K562 (cell line): ENCODE measurements at regions not wholly inside any gene's neighbourhood (a gene's known extent, or its start where the extent isn't known, plus 50 kb on each side); places are given as distances from the start of the nearest gene placed in this dataset.
A peak's percentile ranks its signal among the peaks of the same experiment; 100 is the strongest.

ENCODE experiments used
- ATAC-seq: fragments of 200-7000 bp; cut with Tn5 transposase; 3 replicates; pipeline ENCODE4 v1.9.1; 2020; ENCODE audit warnings: moderate library complexity
- BruUV-seq: library from RNA; stranded (reverse); fragments of 400-500 nt; replicated peaks from 2 replicates; lab custom pipeline; 2021; lab: Mats Ljungman, UMichigan
- CTCF ChIA-PET: fragments of 300-600 bp; formaldehyde crosslinking; extraction: SDS; loops from one replicate; lab custom pipeline; 2021; ENCODE audit warnings: low intra/inter-chr PET ratio; lab: Yijun Ruan, JAX
- POLR2A ChIA-PET: fragments of 300-600, 350-650 bp; sonication (Branson Sonifier 250); formaldehyde crosslinking; extraction: SDS; loops from one replicate; lab custom pipeline; 2021; ENCODE audit warnings: antibody characterized with exemption, inconsistent platforms; lab: Yijun Ruan, JAX
- DNase-seq, 4 experiments: peaks; one replicate each; pipeline versions ENCODE4 v3.0.0 to v3.0.0-alpha.2; 2011 to 2018; ENCODE audit warnings: low spot score in 3 of 4, mixed read lengths in 3 of 4; ENCODE audit errors: extremely low read depth in 1 of 4
- FAIRE-seq: peaks from 2 replicates; lab custom pipeline; 2011; peaks lifted over from hg19 to GRCh38; lab: Jason Lieb, UNC
- H2AFZ ChIP-seq: 2 replicates; pipeline ENCODE4 v1.6.0; 2011; ENCODE audit warnings: low read depth, low read length, control low read depth, inconsistent platforms
- H3K27ac ChIP-seq: fragments of 200-600 bp; 3 replicates; pipeline ENCODE4 v1.8.0; 2011; ENCODE audit warnings: low read depth, mild to moderate bottlenecking, control low read depth, inconsistent platforms, low read length, moderate library complexity, mixed read lengths; ENCODE audit errors: extremely low read depth
- H3K27me3 ChIP-seq, 2 experiments: fragments of 300-600 bp in 1 of 2; 2 replicates in 1 of 2; 3 replicates in 1 of 2; pipeline versions ENCODE4 v1.6.0 to v1.8.0; 2011; ENCODE audit warnings: inconsistent platforms in 2 of 2, low read length in 2 of 2, mild to moderate bottlenecking in 1 of 2, mixed read lengths in 1 of 2, moderate library complexity in 1 of 2; ENCODE audit not compliant: control insufficient read depth in 2 of 2, insufficient read depth in 2 of 2
- H3K36me3 ChIP-seq: fragments of 300-600 bp; 3 replicates; pipeline ENCODE4 v1.8.0; 2011; ENCODE audit warnings: mild to moderate bottlenecking, low read length, inconsistent platforms; ENCODE audit not compliant: control insufficient read depth, insufficient read depth
- H3K4me1 ChIP-seq, 2 experiments: fragments of 200-600 bp in 1 of 2; replicated peaks in 1 of 2; 2 replicates in 1 of 2; 3 replicates in 1 of 2; pipeline versions ENCODE4 v1.5.1 to v1.8.0; 2011; ENCODE audit warnings: inconsistent platforms in 2 of 2, low read length in 2 of 2, mild to moderate bottlenecking in 1 of 2, mixed read lengths in 1 of 2, moderate library complexity in 1 of 2; ENCODE audit not compliant: control insufficient read depth in 2 of 2, insufficient read depth in 2 of 2
- H3K4me2 ChIP-seq: 2 replicates; pipeline ENCODE4 v1.6.1; 2011; ENCODE audit warnings: low read length, control low read depth, inconsistent platforms, mixed read lengths; ENCODE audit not compliant: insufficient read depth
- H3K4me3 ChIP-seq: fragments of 200-600 bp; sonication (generic), shearing (Covaris generic); 2 replicates; pipeline ENCODE4 v1.5.1; 2016; ENCODE audit warnings: control low read depth, inconsistent platforms
- H3K79me2 ChIP-seq: fragments of 200-600 bp; 3 replicates; pipeline ENCODE4 v1.8.0; 2011; ENCODE audit warnings: low read length, inconsistent platforms; ENCODE audit not compliant: control insufficient read depth, insufficient read depth
- H3K9ac ChIP-seq, 2 experiments: 2 replicates each; pipeline versions ENCODE4 v1.6.0 to v1.6.1; 2011; ENCODE audit warnings: low read depth in 2 of 2, low read length in 2 of 2, control low read depth in 1 of 2, inconsistent platforms in 1 of 2, mild to moderate bottlenecking in 1 of 2, mixed read lengths in 1 of 2; ENCODE audit not compliant: insufficient read depth in 1 of 2
- H3K9me1 ChIP-seq: one replicate; pipeline ENCODE4 v1.6.0; 2011; ENCODE audit warnings: inconsistent platforms, mild to moderate bottlenecking, low read length, moderate library complexity; ENCODE audit not compliant: control insufficient read depth, insufficient read depth
- H3K9me3 ChIP-seq: replicated peaks from 2 replicates; pipeline ENCODE4 v1.5.1; 2011; ENCODE audit warnings: low read depth, low read length, inconsistent platforms; ENCODE audit not compliant: control insufficient read depth, insufficient read depth
- H4K20me1 ChIP-seq: replicated peaks from 2 replicates; pipeline ENCODE4 v1.6.1; 2011; ENCODE audit warnings: low read length, inconsistent platforms, mixed read lengths; ENCODE audit not compliant: control insufficient read depth, insufficient read depth
- CEBPB ChIP-seq: fragments of 450-650 bp; IDR thresholded peaks from 2 replicates; pipeline ENCODE4 v1.6.1; 2016; ENCODE audit warnings: missing genetic modification characterization, missing compliant biosample characterization
- CEBPG ChIP-seq, 3 experiments: fragments of 200-800 bp in 1 of 3; sonication (Bioruptor generic) in 1 of 3; sonication (generic) in 1 of 3; formaldehyde crosslinking in 1 of 3; IDR thresholded peaks in 2 of 3; conservative IDR thresholded peaks in 1 of 3; 2 replicates each; pipeline versions ENCODE4 v1.6.1 to v1.8.0; 2016 to 2022; ENCODE audit warnings: missing compliant biosample characterization in 2 of 3, missing genetic modification characterization in 2 of 3, mild to moderate bottlenecking in 1 of 3, missing genetic modification reagents in 1 of 3
- E2F8 ChIP-seq: fragments of 450-650 bp; IDR thresholded peaks from 2 replicates; pipeline ENCODE4 v1.7.1; 2018; ENCODE audit warnings: mild to moderate bottlenecking, low read depth; ENCODE audit not compliant: partially characterized antibody
- MAFG ChIP-seq: fragments of 450-650 bp; conservative IDR thresholded peaks from 2 replicates; pipeline ENCODE4 v1.6.1; 2016; ENCODE audit warnings: missing genetic modification characterization, missing compliant biosample characterization
- MYNN ChIP-seq, 2 experiments: sonication (generic); formaldehyde crosslinking in 1 of 2; IDR thresholded peaks; 2 replicates each; pipeline versions ENCODE4 v1.5.0 to v1.6.1; 2016 to 2020; ENCODE audit warnings: antibody characterized with exemption in 1 of 2, missing genetic modification reagents in 1 of 2
- NELFE ChIP-seq: IDR thresholded peaks from 2 replicates; pipeline ENCODE4 v1.6.1; 2011; ENCODE audit warnings: mild to moderate bottlenecking; ENCODE audit not compliant: insufficient read depth, insufficient read length
- NR1H2 ChIP-seq: sonication (generic); formaldehyde crosslinking; IDR thresholded peaks from 2 replicates; pipeline ENCODE4 v1.4.0; 2020; ENCODE audit warnings: mild to moderate bottlenecking, missing genetic modification reagents
- TRIM24 ChIP-seq, 2 experiments: fragments of 450-650 bp; IDR thresholded peaks; 2 replicates each; pipeline ENCODE4 v1.6.1; 2016
- ZC3H4 ChIP-seq: sonication (generic); formaldehyde crosslinking; IDR thresholded peaks from 2 replicates; pipeline ENCODE4 v1.9.0; 2021; ENCODE audit warnings: missing genetic modification reagents, borderline replicate concordance
- ZFP30 ChIP-seq: fragments of 250-450 bp; sonication (Bioruptor Pico); IDR thresholded peaks from 2 replicates; pipeline ENCODE4 v1.8.0; 2022; ENCODE audit warnings: moderate library complexity, mild to moderate bottlenecking, inconsistent platforms, borderline replicate concordance
- ZNF197 ChIP-seq: fragments of 200-800 bp; sonication (Bioruptor generic); IDR thresholded peaks from 2 replicates; pipeline ENCODE4 v1.6.1; 2016; ENCODE audit warnings: low read depth, missing genetic modification characterization, missing compliant biosample characterization
- ZNF282 ChIP-seq: sonication (generic); formaldehyde crosslinking; IDR thresholded peaks from 2 replicates; pipeline ENCODE4 v1.8.1; 2023; ENCODE audit warnings: missing genetic modification reagents
- WGBS: fragments of 100-300 bp; shearing (Covaris generic); methylation state at CpG from one replicate; pipeline ENCODE4 v1.1.6; 2016; ENCODE audit warnings: low coverage, mixed read lengths; ENCODE audit not compliant: insufficient coverage; ENCODE audit errors: missing lambda C conversion rate; 5-methylcytosine and 5-hydroxymethylcytosine counted together
- in situ Hi-C: fragments of 300-500 bp; cut with MboI; formaldehyde crosslinking; loops from 4 replicates; pipeline ENCODE4 v1.15.0; 2018; ENCODE audit warnings: inconsistent platforms, mixed read lengths
- intact Hi-C: fragments of 100-400 bp; cut with micrococcal nuclease; formaldehyde crosslinking; loops from 2 replicates; pipeline ENCODE4 v1.14.2; 2022

GRCh38 chr6:105797983-105798453 lies 288.1 kb upstream of the PRDM1 start:
- H3K9me1 ChIP-seq, result no peaks in the 10 kb centered on the region
- H3K4me1 ChIP-seq, result peaks cover 0 to 4% of the 10 kb centered on the region in 2 experiments; a peak in 2 of 5 replicates
- ATAC-seq (no peak), FAIRE-seq (no peak), DNase-seq (no peak)
- H3K9ac ChIP-seq, result no peak overlapping the region
- BruUV-seq, result no TSS peak
- H3K9me3 ChIP-seq, result no peaks in the 10 kb centered on the region
- H3K4me2 ChIP-seq, result no peak overlapping the region
- TF ChIP-seq ZNF197 (no peak), CEBPB (tag) (peak; percentile 57), CEBPG (CRISPR knock-in tag; IDR thresholded peaks at IDR 0.05) (no peak), CEBPG (tag; conservative IDR thresholded peaks at IDR 0.05 in 1 of 2, IDR thresholded peaks at IDR 0.05 in 1 of 2) (peak in 1 of 2 experiments; percentile 38; a peak in 1 of 4 replicates)
- H3K36me3 ChIP-seq, result no peaks in the 10 kb centered on the region
- H3K4me3 ChIP-seq, result no peak overlapping the region
- no peak overlapping the region for H3K27ac ChIP-seq
- intact Hi-C loops (no loop called here), in situ Hi-C loops (no loop called here)
- ChIA-PET CTCF (no interaction called here), POLR2A (interaction anchor here (1.2 kb wide), 1 partner anchor 10 kb away, joined by 3 read pairs; no protein-coding TSS in a partner anchor)
- no peaks in the 10 kb centered on the region for H4K20me1 ChIP-seq
- no peaks in the 10 kb centered on the region for H3K79me2 ChIP-seq
- H3K27me3 ChIP-seq, result no peaks in the 10 kb centered on the region
- WGBS, result 47% methylated on average over 4 of the region's 4 CpGs
- no peak overlapping the region for H2AFZ ChIP-seq

- 52% methylated on average over 4 of the region's 4 CpGs for WGBS
- Histone ChIP-seq H3K36me3 (no peaks in the 10 kb centered on the region), H3K4me1 (peaks cover 0 to 4% of the 10 kb centered on the region in 2 experiments; a peak in 2 of 5 replicates), H3K9me3 (no peaks in the 10 kb centered on the region), H2AFZ (no peak overlapping the region), H3K4me3 (no peak overlapping the region), H3K4me2 (no peak overlapping the region), H3K27ac (no peak overlapping the region), H3K27me3 (no peaks in the 10 kb centered on the region), H3K9ac (no peak overlapping the region), H4K20me1 (no peaks in the 10 kb centered on the region), H3K79me2 (no peaks in the 10 kb centered on the region), H3K9me1 (no peaks in the 10 kb centered on the region)
- no TSS peak for BruUV-seq
- ATAC-seq (no peak), FAIRE-seq (no peak), DNase-seq (no peak)
- POLR2A ChIA-PET, result no interaction called here
- intact Hi-C loops (no loop called here), in situ Hi-C loops (no loop called here)
- CTCF ChIA-PET, result no interaction called here
- no peak for TF ChIP-seq ZFP30 (CRISPR knock-in tag)
- TF ChIP-seq NR1H2 (CRISPR knock-in tag), result no peak
- TF ChIP-seq NELFE, result no peak
- TF ChIP-seq TRIM24 (IDR thresholded peaks at IDR 0.05), result no peak
- TF ChIP-seq E2F8, result no peak
- TF ChIP-seq MAFG (tag), result no peak
- TF ChIP-seq ZC3H4 (CRISPR knock-in tag), result no peak
- no peak for TF ChIP-seq ZNF282
- TF ChIP-seq MYNN (IDR thresholded peaks at IDR 0.05), result no peak
- no peak for TF ChIP-seq MYNN (CRISPR knock-in tag; IDR thresholded peaks at IDR 0.05)
Observed at GRCh38 chr6:105797286-105797979, 288.7 kb upstream of the PRDM1 start.
